ENCODE measurements at regions not wholly inside any gene's neighbourhood (a gene's known extent, or its start where the extent isn't known, plus 50 kb on each side); places are given as distances from the start of the nearest gene placed in this dataset.
A peak's percentile ranks its signal among the peaks of the same experiment; 100 is the strongest.

GRCh38 chr7:94301024-94301586 is 93.6 kb upstream of the COL1A2 start:
- ATAC-seq (peak; percentile 100), DNase-seq (ENCODE audit: low spot score) (peak; percentile 82)
- H3K9me2 ChIP-seq (ENCODE audit: insufficient read depth) = no peaks in the 10 kb centered on the region
- H3K27ac Mint-ChIP-seq = peak overlapping the region; percentile 97
- H3K4me1 Mint-ChIP-seq = peaks cover 37% of the 10 kb centered on the region
- H3K4me2 ChIP-seq = peak overlapping the region; percentile 55
- peak overlapping the region; percentile 51; the same call in 1 of the 2 replicates for H3K27ac ChIP-seq (ENCODE audit: low read depth)
- H3K36me3 Mint-ChIP-seq (ENCODE audit: low read depth) = no peaks in the 10 kb centered on the region
- H3K27me3 ChIP-seq (ENCODE audit: insufficient read depth) = no peaks in the 10 kb centered on the region
- H3K9me3 Mint-ChIP-seq = no peaks in the 10 kb centered on the region; the same call in 2 of the 3 replicates
- H3K4me3 ChIP-seq = no peak overlapping the region
- peak overlapping the region; percentile 44 for H2AFZ ChIP-seq
- TF ChIP-seq EZH2 (IDR thresholded peaks at IDR 0.05; ENCODE audit: low read depth, unreplicated experiment) (no peak), CTCF (conservative IDR thresholded peaks at IDR 0.05; ENCODE audit: low read depth in 2 of 2) (peak in 1 of 2 experiments; percentile 33; a peak in 2 of 4 replicates)
- no peaks in the 10 kb centered on the region for H3K36me3 ChIP-seq (ENCODE audit: insufficient read depth)
- peaks cover 19% of the 10 kb centered on the region for H3K4me1 ChIP-seq (ENCODE audit: insufficient read depth)
- H3K27me3 Mint-ChIP-seq (ENCODE audit: insufficient read depth, low read depth, poor library complexity) = peaks cover 2% of the 10 kb centered on the region
- no peaks in the 10 kb centered on the region for H3K79me2 ChIP-seq (replicated peaks; ENCODE audit: insufficient read depth)
- peak overlapping the region; percentile 5; the same call in 2 of the 3 replicates for H3K4me3 Mint-ChIP-seq
- H3F3A ChIP-seq (replicated peaks; ENCODE audit: low read depth) = no peaks in the 10 kb centered on the region
- no peaks in the 10 kb centered on the region for H4K20me1 ChIP-seq (replicated peaks; ENCODE audit: insufficient read depth)

GRCh38 chr7:94303118-94303517 is 91.6 kb upstream of the COL1A2 start:
- Histone ChIP-seq H3K27ac (ENCODE audit: low read depth) (no peak overlapping the region), H2AFZ (0 out of 2 replicates have a peak overlapping the region, but pooled peaks have one; percentile 8), H3K36me3 (ENCODE audit: insufficient read depth) (no peaks in the 10 kb centered on the region), H3K4me3 (no peak overlapping the region), H3K79me2 (replicated peaks; ENCODE audit: insufficient read depth) (no peaks in the 10 kb centered on the region), H3K4me2 (no peak overlapping the region), H4K20me1 (replicated peaks; ENCODE audit: insufficient read depth) (no peaks in the 10 kb centered on the region), H3K27me3 (ENCODE audit: insufficient read depth) (no peaks in the 10 kb centered on the region), H3K9me2 (ENCODE audit: insufficient read depth) (no peaks in the 10 kb centered on the region), H3K4me1 (ENCODE audit: insufficient read depth) (peaks cover 19% of the 10 kb centered on the region), H3F3A (replicated peaks; ENCODE audit: low read depth) (no peaks in the 10 kb centered on the region)
- ATAC-seq = no peak
- no peak for DNase-seq (ENCODE audit: low spot score)
- peaks cover 3% of the 10 kb centered on the region for H3K27me3 Mint-ChIP-seq (ENCODE audit: insufficient read depth, low read depth, poor library complexity)
- H3K36me3 Mint-ChIP-seq (ENCODE audit: low read depth) = no peaks in the 10 kb centered on the region; the same call in 1 of the 3 replicates
- no peak overlapping the region for H3K4me3 Mint-ChIP-seq
- H3K9me3 Mint-ChIP-seq = no peaks in the 10 kb centered on the region; the same call in 1 of the 3 replicates
- 0 out of 2 replicates have a peak overlapping the region, but pooled peaks have one; percentile 18 for H3K27ac Mint-ChIP-seq
- H3K4me1 Mint-ChIP-seq = peaks cover 37% of the 10 kb centered on the region
- TF ChIP-seq EZH2 (IDR thresholded peaks at IDR 0.05; ENCODE audit: low read depth, unreplicated experiment) = no peak
- TF ChIP-seq POLR2AphosphoS5 (IDR thresholded peaks at IDR 0.05; ENCODE audit: low read depth) = no peak
- TF ChIP-seq, protein P1, sequence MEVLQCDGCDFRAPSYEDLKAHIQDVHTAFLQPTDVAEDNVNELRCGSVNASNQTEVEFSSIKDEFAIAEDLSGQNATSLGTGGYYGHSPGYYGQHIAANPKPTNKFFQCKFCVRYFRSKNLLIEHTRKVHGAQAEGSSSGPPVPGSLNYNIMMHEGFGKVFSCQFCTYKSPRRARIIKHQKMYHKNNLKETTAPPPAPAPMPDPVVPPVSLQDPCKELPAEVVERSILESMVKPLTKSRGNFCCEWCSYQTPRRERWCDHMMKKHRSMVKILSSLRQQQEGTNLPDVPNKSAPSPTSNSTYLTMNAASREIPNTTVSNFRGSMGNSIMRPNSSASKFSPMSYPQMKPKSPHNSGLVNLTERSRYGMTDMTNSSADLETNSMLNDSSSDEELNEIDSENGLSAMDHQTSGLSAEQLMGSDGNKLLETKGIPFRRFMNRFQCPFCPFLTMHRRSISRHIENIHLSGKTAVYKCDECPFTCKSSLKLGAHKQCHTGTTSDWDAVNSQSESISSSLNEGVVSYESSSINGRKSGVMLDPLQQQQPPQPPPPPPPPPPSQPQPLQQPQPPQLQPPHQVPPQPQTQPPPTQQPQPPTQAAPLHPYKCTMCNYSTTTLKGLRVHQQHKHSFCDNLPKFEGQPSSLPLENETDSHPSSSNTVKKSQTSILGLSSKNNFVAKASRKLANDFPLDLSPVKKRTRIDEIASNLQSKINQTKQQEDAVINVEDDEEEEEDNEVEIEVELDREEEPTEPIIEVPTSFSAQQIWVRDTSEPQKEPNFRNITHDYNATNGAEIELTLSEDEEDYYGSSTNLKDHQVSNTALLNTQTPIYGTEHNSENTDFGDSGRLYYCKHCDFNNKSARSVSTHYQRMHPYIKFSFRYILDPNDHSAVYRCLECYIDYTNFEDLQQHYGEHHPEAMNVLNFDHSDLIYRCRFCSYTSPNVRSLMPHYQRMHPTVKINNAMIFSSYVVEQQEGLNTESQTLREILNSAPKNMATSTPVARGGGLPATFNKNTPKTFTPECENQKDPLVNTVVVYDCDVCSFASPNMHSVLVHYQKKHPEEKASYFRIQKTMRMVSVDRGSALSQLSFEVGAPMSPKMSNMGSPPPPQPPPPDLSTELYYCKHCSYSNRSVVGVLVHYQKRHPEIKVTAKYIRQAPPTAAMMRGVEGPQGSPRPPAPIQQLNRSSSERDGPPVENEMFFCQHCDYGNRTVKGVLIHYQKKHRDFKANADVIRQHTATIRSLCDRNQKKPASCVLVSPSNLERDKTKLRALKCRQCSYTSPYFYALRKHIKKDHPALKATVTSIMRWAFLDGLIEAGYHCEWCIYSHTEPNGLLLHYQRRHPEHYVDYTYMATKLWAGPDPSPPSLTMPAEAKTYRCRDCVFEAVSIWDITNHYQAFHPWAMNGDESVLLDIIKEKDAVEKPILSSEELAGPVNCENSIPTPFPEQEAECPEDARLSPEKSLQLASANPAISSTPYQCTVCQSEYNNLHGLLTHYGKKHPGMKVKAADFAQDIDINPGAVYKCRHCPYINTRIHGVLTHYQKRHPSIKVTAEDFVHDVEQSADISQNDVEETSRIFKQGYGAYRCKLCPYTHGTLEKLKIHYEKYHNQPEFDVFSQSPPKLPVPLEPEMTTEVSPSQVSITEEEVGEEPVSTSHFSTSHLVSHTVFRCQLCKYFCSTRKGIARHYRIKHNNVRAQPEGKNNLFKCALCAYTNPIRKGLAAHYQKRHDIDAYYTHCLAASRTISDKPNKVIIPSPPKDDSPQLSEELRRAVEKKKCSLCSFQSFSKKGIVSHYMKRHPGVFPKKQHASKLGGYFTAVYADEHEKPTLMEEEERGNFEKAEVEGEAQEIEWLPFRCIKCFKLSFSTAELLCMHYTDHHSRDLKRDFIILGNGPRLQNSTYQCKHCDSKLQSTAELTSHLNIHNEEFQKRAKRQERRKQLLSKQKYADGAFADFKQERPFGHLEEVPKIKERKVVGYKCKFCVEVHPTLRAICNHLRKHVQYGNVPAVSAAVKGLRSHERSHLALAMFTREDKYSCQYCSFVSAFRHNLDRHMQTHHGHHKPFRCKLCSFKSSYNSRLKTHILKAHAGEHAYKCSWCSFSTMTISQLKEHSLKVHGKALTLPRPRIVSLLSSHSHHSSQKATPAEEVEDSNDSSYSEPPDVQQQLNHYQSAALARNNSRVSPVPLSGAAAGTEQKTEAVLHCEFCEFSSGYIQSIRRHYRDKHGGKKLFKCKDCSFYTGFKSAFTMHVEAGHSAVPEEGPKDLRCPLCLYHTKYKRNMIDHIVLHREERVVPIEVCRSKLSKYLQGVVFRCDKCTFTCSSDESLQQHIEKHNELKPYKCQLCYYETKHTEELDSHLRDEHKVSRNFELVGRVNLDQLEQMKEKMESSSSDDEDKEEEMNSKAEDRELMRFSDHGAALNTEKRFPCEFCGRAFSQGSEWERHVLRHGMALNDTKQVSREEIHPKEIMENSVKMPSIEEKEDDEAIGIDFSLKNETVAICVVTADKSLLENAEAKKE (CRISPR knock-in tag; IDR thresholded peaks at IDR 0.05) = no peak
- no peak for TF ChIP-seq EZH2phosphoT487 (IDR thresholded peaks at IDR 0.05; ENCODE audit: unreplicated experiment)
- TF ChIP-seq NANOG (IDR thresholded peaks at IDR 0.05; ENCODE audit: borderline replicate concordance) = no peak
- TF ChIP-seq CREB1 (CRISPR knock-in tag; IDR thresholded peaks at IDR 0.05; ENCODE audit: low read depth) = no peak
- TF ChIP-seq ETS1 (IDR thresholded peaks at IDR 0.05) = no peak
- TF ChIP-seq CTCF (conservative IDR thresholded peaks at IDR 0.05; ENCODE audit: low read depth in 2 of 2) = no peak
- no peak for TF ChIP-seq ZNF114 (CRISPR knock-in tag; IDR thresholded peaks at IDR 0.05)
